IPS DF 6.9 (cell line): ENCODE measurements at regions not wholly inside any gene's neighbourhood (a gene's known extent, or its start where the extent isn't known, plus 50 kb on each side); places are given as distances from the start of the nearest gene placed in this dataset.

Experiments
- DNase-seq: peaks from one replicate; pipeline ENCODE4 v3.0.0-alpha.2; 2013; ENCODE audit warnings: low read depth, low spot score
- H3K27ac ChIP-seq: one replicate; pipeline ENCODE4 v1.5.1; 2013; ENCODE audit warnings: low read length, control low read depth
- H3K27me3 ChIP-seq: 2 replicates; pipeline ENCODE4 v1.6.1; 2013; ENCODE audit warnings: mild to moderate bottlenecking, low read length; ENCODE audit not compliant: control insufficient read depth, insufficient read depth
- H3K36me3 ChIP-seq: 2 replicates; pipeline ENCODE4 v1.6.1; 2013; ENCODE audit warnings: low read length; ENCODE audit not compliant: control insufficient read depth, insufficient read depth
- H3K4me1 ChIP-seq: 2 replicates; pipeline ENCODE4 v1.6.1; 2013; ENCODE audit warnings: low read length; ENCODE audit not compliant: control insufficient read depth, insufficient read depth
- H3K4me3 ChIP-seq: 2 replicates; pipeline ENCODE4 v1.5.1; 2013; ENCODE audit warnings: mild to moderate bottlenecking, low read length
- H3K9me3 ChIP-seq: 2 replicates; pipeline ENCODE4 v1.6.1; 2013; ENCODE audit warnings: low read length, inconsistent platforms; ENCODE audit not compliant: control insufficient read depth, insufficient read depth
- WGBS: extraction: QIAGEN DNeasy Blood & Tissue Kit; methylation state at CpG from one replicate; pipeline ENCODE4 v1.1.7; 2013; ENCODE audit warnings: mixed read lengths, missing lambda C conversion rate; ENCODE audit not compliant: insufficient read length, insufficient coverage; 5-methylcytosine and 5-hydroxymethylcytosine counted together

DNA sequence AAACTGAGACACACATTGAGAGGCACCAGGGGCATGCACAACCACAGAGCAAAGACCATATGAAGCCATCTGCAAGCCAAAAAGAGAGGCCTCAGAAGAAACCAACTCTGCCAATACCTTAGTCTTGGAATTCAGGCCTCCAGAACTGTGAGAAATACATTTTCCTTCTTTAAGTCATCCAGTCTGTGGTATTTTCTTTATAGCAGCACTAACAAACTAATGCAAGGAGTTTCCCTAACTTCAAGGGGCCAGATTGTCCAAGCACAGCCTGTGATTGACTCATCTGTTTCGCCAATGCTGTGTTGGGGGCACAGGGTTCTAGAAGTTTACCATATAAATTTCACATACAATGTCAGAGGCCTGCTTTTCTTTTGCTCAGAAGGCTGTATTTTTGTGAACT, 364.6 kb downstream of the GJA1 start:
- Histone ChIP-seq H3K4me1 (no peaks in the 10 kb centered on the region), H3K9me3 (no peaks in the 10 kb centered on the region; the same call in 1 of the 2 replicates), H3K27ac (no peak overlapping the region), H3K4me3 (no peak overlapping the region), H3K36me3 (no peaks in the 10 kb centered on the region), H3K27me3 (no peaks in the 10 kb centered on the region)
- DNase-seq, result no peak
- WGBS, result no CpG with 5 or more reads among the region's 1 CpG

DNA sequence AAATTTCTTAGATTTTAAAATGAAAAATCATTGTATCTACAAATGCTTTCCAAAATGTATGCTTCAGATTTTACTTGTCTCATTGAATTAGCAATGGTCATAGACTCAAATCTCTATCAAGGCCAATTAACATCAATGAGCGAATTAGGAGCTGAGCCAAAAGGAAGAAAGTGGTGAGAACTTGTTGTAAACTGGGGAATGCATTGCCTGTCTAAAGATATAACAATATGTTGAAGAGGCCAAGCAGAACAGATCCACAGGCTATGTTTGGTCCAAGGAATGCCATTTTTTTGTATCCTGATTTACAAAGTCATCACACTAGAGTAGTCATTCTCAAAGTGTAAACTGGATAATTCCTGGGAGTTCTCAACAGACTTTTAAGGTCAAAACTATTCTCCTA, 370.7 kb downstream of the GJA1 start:
- H3K4me1 ChIP-seq, result no peaks in the 10 kb centered on the region
- no peaks in the 10 kb centered on the region for H3K36me3 ChIP-seq
- no peaks in the 10 kb centered on the region; the same call in 1 of the 2 replicates for H3K9me3 ChIP-seq
- no peak for DNase-seq
- H3K27me3 ChIP-seq, result no peaks in the 10 kb centered on the region
- H3K27ac ChIP-seq, result no peak overlapping the region
- no peak overlapping the region for H3K4me3 ChIP-seq
- no CpG with 5 or more reads among the region's 1 CpG for WGBS

- no peak for DNase-seq
- WGBS, result no CpG with 5 or more reads among the region's 3 CpGs
- H3K36me3 ChIP-seq, result no peaks in the 10 kb centered on the region
- H3K27ac ChIP-seq, result no peak overlapping the region
- H3K4me1 ChIP-seq, result no peaks in the 10 kb centered on the region
- no peaks in the 10 kb centered on the region for H3K27me3 ChIP-seq
- H3K4me3 ChIP-seq, result no peak overlapping the region
- no peaks in the 10 kb centered on the region for H3K9me3 ChIP-seq
Observed at GRCh38 chr6:121809211-121809610, 373.8 kb downstream of the GJA1 start.

DNA sequence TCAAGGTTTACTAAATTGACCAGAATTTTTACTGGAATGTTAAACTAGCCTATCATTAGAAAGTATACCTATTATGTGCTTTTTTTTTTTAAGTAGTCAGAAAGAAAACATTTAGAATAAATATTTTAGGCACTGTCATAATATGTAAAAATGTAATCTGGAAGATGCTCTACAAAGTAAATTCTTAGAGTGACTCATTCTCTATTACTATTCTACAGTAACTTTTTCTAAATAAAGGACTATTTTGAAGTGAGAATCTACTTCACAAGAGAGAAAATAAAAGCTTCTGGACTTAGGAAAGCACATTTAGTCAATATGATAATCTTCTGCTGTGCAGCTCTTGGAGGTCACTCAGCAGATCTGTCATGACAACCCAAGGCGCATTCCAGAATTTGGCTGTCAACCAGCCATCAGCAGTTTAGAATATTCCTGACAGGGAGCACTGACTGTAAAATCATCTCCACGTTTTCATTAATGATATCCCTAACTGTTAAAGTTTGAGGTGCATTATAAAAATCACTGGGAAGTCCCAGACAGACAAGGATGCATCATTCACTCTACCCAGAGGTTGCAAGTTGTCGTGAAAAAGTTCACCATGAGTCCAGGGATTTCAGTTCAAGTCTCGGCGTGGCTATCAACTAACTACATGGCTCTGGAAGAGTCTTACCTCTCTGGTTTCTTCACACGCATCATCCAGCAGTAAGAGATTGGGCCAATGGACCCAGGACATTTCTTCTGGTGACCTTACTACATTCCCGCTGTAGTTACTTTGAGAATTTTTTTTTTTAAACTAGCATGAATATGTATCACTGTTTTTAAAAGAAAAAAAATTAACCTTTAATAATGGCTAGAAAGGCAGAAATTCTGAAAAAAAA, 374.9 kb downstream of the GJA1 start:
- DNase-seq, result no peak
- Histone ChIP-seq H3K27ac (no peak overlapping the region), H3K36me3 (no peaks in the 10 kb centered on the region), H3K4me1 (no peaks in the 10 kb centered on the region), H3K27me3 (no peaks in the 10 kb centered on the region), H3K9me3 (no peaks in the 10 kb centered on the region), H3K4me3 (no peak overlapping the region)
- no CpG with 5 or more reads among the region's 7 CpGs for WGBS

DNA sequence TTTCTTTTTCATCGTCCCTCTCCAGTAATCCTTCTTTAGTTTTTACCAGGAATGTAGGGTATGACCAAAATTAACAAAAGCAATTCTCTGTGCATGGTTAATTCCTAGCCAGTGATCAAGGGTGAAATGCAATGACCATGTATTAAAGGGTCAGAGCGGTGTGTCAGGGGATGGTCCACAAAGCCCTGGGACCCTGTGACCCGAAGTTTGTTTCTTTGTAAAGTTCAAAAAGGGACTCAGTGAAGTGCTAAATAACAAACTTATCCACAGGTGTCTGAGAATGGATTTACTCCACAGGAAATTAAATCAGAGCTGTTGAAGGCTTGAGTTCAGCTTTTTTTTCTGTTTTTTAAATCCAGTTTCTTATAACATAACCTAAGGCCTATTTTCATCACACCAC, 375.7 kb downstream of the GJA1 start:
- H3K27me3 ChIP-seq, result no peaks in the 10 kb centered on the region
- H3K4me1 ChIP-seq, result no peaks in the 10 kb centered on the region
- no peak overlapping the region for H3K27ac ChIP-seq
- WGBS, result no CpG with 5 or more reads among the region's 3 CpGs
- no peak for DNase-seq
- no peaks in the 10 kb centered on the region for H3K9me3 ChIP-seq
- H3K4me3 ChIP-seq, result no peak overlapping the region
- no peaks in the 10 kb centered on the region for H3K36me3 ChIP-seq

- no peaks in the 10 kb centered on the region for H3K27me3 ChIP-seq
- no peaks in the 10 kb centered on the region for H3K36me3 ChIP-seq
- WGBS, result no CpG with 5 or more reads among the region's 4 CpGs
- DNase-seq, result no peak
- no peak overlapping the region for H3K4me3 ChIP-seq
- H3K9me3 ChIP-seq, result no peaks in the 10 kb centered on the region; the same call in 1 of the 2 replicates
- H3K4me1 ChIP-seq, result no peaks in the 10 kb centered on the region
- no peak overlapping the region for H3K27ac ChIP-seq
Observed at GRCh38 chr6:121816361-121816760, 380.9 kb downstream of the GJA1 start.

GRCh38 chr6:121816906-121817540, 381.6 kb downstream of the GJA1 start:
- H3K9me3 ChIP-seq, result no peaks in the 10 kb centered on the region; the same call in 1 of the 2 replicates
- no peak for DNase-seq
- no peaks in the 10 kb centered on the region for H3K4me1 ChIP-seq
- no peak overlapping the region for H3K27ac ChIP-seq
- no peak overlapping the region for H3K4me3 ChIP-seq
- H3K36me3 ChIP-seq, result no peaks in the 10 kb centered on the region
- no peaks in the 10 kb centered on the region for H3K27me3 ChIP-seq

DNA sequence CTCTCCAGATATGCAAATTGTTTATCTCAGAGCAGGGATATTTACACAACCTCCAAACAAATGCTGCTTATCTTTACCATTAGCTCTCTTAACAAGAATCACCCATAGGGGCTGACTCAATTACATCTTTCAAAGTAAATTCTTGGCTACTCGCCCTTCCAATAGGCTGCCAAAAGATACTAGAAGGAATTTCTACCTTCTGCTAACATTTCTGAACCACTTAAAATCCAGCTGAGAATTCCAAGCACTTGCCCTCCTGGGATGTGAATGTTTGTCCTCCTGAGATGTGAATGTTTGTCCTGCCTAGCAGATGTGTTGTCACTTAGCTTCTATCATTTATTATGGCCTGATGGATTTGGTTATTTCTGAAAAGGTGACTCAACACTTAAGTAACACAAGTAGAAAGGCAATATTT, 388.0 kb downstream of the GJA1 start:
- Histone ChIP-seq H3K4me3 (no peak overlapping the region), H3K27ac (no peak overlapping the region), H3K36me3 (no peaks in the 10 kb centered on the region), H3K9me3 (no peaks in the 10 kb centered on the region; the same call in 1 of the 2 replicates), H3K4me1 (0 out of 2 replicates have a peak, but pooled peaks cover 2% of the 10 kb centered on the region), H3K27me3 (no peaks in the 10 kb centered on the region)
- WGBS, result no CpG with 5 or more reads among the region's 1 CpG
- peak; percentile 48 for DNase-seq

- WGBS, result no CpG with 5 or more reads among the region's 4 CpGs
- no peaks in the 10 kb centered on the region for H3K9me3 ChIP-seq
- no peaks in the 10 kb centered on the region for H3K27me3 ChIP-seq
- no peak for DNase-seq
- H3K36me3 ChIP-seq, result no peaks in the 10 kb centered on the region
- H3K27ac ChIP-seq, result no peak overlapping the region
- 0 out of 2 replicates have a peak, but pooled peaks cover 2% of the 10 kb centered on the region for H3K4me1 ChIP-seq
- no peak overlapping the region for H3K4me3 ChIP-seq
Observed at GRCh38 chr6:121826156-121826810, 390.8 kb downstream of the GJA1 start.

DNA sequence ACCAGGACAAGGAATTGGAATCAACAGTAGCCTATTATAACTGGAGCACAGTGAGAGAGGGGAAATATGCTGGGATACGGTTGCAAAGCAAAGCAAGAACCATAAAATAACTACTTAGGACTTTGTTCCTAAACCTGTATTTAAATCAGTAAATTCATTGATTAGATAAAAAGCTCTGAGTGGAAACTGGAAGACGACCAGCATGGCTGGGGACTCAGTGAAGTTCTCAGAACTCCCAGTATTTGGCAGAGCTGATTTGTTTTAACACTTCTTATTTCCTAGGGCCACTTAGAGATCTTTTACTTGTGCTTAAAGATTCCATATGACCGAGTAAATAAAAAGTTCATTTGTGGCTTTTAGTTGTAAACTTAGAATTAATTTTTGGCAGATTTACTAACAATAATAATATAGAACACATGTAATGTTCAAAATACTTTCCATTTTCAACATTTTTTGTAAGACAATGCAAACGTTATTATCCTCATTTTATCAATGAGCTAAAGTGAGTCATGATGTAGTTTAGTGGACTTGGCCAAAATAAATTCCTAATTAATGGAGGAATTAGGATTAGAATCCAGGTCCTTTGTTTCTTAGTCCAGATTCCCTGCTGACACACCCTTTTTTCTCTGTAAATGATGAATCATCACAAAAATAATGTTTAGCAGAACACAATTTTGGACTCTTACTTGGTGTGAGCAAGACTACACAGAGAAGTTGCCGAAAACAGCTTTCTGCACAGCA, 392.9 kb downstream of the GJA1 start:
- no CpG with 5 or more reads among the region's 5 CpGs for WGBS
- no peaks in the 10 kb centered on the region for H3K9me3 ChIP-seq
- no peak overlapping the region for H3K27ac ChIP-seq
- no peak for DNase-seq
- H3K4me3 ChIP-seq, result no peak overlapping the region
- 0 out of 2 replicates have a peak, but pooled peaks cover 2% of the 10 kb centered on the region for H3K4me1 ChIP-seq
- H3K36me3 ChIP-seq, result no peaks in the 10 kb centered on the region
- H3K27me3 ChIP-seq, result no peaks in the 10 kb centered on the region
